HL-60 (cell line): ENCODE measurements at regions not wholly inside any gene's neighbourhood (a gene's known extent, or its start where the extent isn't known, plus 50 kb on each side); places are given as distances from the start of the nearest gene placed in this dataset.

ENCODE experiments used
- DNase-seq, 2 experiments: peaks; one replicate each; pipeline ENCODE4 v3.0.0-alpha.2; 2010 to 2020; ENCODE audit warnings: low read depth in 1 of 2, low spot score in 1 of 2
- H3K27ac ChIP-seq: fragments of 250-450 bp; sonication (Bioruptor Pico); replicated peaks from 2 replicates; pipeline ENCODE4 v1.5.1; 2020; ENCODE audit warnings: mild to moderate bottlenecking, moderate library complexity
- H3K27me3 ChIP-seq: fragments of 250-450 bp; sonication (Bioruptor Pico); 2 replicates; pipeline ENCODE4 v1.5.1; 2021; ENCODE audit warnings: mild to moderate bottlenecking, moderate library complexity; ENCODE audit not compliant: insufficient read depth, poor library complexity, severe bottlenecking
- H3K4me3 ChIP-seq: replicated peaks from 2 replicates; pipeline ENCODE4 v1.5.1; 2011; ENCODE audit warnings: mild to moderate bottlenecking, control low read depth, low read length; ENCODE audit not compliant: insufficient read depth
- CTCF ChIP-seq: IDR thresholded peaks from one replicate; pipeline ENCODE4 v1.5.1; 2011; ENCODE audit warnings: low read length, control low read depth, inconsistent platforms; ENCODE audit not compliant: insufficient read depth
- GABPA ChIP-seq: IDR thresholded peaks from 2 replicates; pipeline ENCODE4 v1.6.1; 2012; ENCODE audit warnings: low read depth
- POLR2AphosphoS5 ChIP-seq: IDR thresholded peaks from 2 replicates; pipeline ENCODE4 v1.6.1; 2012; ENCODE audit warnings: low read depth
- REST ChIP-seq: IDR thresholded peaks from 2 replicates; pipeline ENCODE4 v1.6.1; 2012; ENCODE audit warnings: low read depth; ENCODE audit not compliant: insufficient replicate concordance
- SPI1 ChIP-seq: IDR thresholded peaks from 2 replicates; pipeline ENCODE4 v1.6.1; 2012; ENCODE audit warnings: low read depth, mild to moderate bottlenecking, borderline replicate concordance

- no peak for TF ChIP-seq GABPA
- TF ChIP-seq CTCF = no peak
- no peak for TF ChIP-seq SPI1
- no peak for TF ChIP-seq POLR2AphosphoS5
- TF ChIP-seq REST = no peak
- DNase-seq = no peak
- no peak overlapping the region for H3K27ac ChIP-seq
Measured at GRCh38 chr5:3401635-3402034, 194.0 kb upstream of the IRX1 start.

GRCh38 chr5:3400659-3401058, 195.0 kb upstream of the IRX1 start:
- no peak for DNase-seq
- no peak for TF ChIP-seq POLR2AphosphoS5
- no peak overlapping the region for H3K4me3 ChIP-seq
- no peaks in the 10 kb centered on the region for H3K27me3 ChIP-seq
- H3K27ac ChIP-seq = no peak overlapping the region

More at GRCh38 chr5:3401635-3402034, 194.0 kb upstream of the IRX1 start:
- no peaks in the 10 kb centered on the region for H3K27me3 ChIP-seq
- no peak overlapping the region for H3K4me3 ChIP-seq

GRCh38 chr5:3394891-3395599, 200.6 kb upstream of the IRX1 start:
- no peak for DNase-seq
- no peaks in the 10 kb centered on the region for H3K27me3 ChIP-seq
- no peak overlapping the region for H3K4me3 ChIP-seq
- H3K27ac ChIP-seq = no peak overlapping the region
- TF ChIP-seq SPI1 = no peak
- TF ChIP-seq CTCF = no peak
- TF ChIP-seq POLR2AphosphoS5 = no peak
- no peak for TF ChIP-seq GABPA
- no peak for TF ChIP-seq REST

GRCh38 chr5:3393920-3394597, 201.6 kb upstream of the IRX1 start:
- Histone ChIP-seq H3K27ac (no peak overlapping the region), H3K4me3 (no peak overlapping the region), H3K27me3 (no peaks in the 10 kb centered on the region)
- DNase-seq = no peak
- TF ChIP-seq SPI1 (no peak), POLR2AphosphoS5 (no peak), GABPA (no peak), CTCF (no peak), REST (no peak)
